ENCODE measurements at regions not wholly inside any gene's neighbourhood (a gene's known extent, or its start where the extent isn't known, plus 50 kb on each side); places are given as distances from the start of the nearest gene placed in this dataset.

DNA sequence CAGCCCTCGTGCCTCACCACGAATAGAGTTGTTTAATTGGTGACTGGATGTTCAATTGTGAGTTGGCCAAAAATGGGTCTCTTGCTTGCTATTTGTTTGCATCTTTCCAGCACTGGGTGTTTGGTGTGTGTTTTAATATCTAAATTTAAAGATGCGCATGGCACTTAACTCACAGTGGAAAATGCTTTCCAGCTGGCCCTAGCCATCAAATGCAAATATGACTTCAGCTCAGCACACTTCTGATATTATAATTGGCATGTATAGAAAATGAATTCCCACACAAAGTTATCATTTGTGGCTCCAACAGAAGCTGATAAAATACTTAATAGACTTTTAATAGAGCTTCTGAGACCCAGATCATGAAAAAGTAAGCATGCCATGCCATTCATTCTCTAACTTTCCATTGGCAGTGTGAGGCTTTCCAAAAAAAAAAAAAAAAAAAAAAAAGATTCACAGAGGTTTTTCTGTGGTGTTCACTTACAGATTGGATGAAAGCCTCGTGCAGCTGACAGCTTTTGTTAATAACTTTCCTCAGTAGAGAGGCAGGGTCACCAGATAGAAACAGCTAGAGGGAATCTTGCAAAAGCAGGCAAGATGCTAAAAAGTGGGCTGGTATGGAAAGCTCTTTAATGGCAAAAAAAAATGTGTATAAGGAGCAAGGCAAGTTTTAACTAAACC is 425.2 kb downstream of the GALC start:
- TF ChIP-seq, protein P1, sequence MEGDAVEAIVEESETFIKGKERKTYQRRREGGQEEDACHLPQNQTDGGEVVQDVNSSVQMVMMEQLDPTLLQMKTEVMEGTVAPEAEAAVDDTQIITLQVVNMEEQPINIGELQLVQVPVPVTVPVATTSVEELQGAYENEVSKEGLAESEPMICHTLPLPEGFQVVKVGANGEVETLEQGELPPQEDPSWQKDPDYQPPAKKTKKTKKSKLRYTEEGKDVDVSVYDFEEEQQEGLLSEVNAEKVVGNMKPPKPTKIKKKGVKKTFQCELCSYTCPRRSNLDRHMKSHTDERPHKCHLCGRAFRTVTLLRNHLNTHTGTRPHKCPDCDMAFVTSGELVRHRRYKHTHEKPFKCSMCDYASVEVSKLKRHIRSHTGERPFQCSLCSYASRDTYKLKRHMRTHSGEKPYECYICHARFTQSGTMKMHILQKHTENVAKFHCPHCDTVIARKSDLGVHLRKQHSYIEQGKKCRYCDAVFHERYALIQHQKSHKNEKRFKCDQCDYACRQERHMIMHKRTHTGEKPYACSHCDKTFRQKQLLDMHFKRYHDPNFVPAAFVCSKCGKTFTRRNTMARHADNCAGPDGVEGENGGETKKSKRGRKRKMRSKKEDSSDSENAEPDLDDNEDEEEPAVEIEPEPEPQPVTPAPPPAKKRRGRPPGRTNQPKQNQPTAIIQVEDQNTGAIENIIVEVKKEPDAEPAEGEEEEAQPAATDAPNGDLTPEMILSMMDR (IDR thresholded peaks at IDR 0.05): no peak
- TF ChIP-seq POLR2AphosphoS5 (IDR thresholded peaks at IDR 0.05) (no peak), POLR2A (IDR thresholded peaks at IDR 0.05) (no peak)

All from breast epithelium (tissue), 3 donors.